ENCODE measurements at regions not wholly inside any gene's neighbourhood (a gene's known extent, or its start where the extent isn't known, plus 50 kb on each side); places are given as distances from the start of the nearest gene placed in this dataset.

DNA sequence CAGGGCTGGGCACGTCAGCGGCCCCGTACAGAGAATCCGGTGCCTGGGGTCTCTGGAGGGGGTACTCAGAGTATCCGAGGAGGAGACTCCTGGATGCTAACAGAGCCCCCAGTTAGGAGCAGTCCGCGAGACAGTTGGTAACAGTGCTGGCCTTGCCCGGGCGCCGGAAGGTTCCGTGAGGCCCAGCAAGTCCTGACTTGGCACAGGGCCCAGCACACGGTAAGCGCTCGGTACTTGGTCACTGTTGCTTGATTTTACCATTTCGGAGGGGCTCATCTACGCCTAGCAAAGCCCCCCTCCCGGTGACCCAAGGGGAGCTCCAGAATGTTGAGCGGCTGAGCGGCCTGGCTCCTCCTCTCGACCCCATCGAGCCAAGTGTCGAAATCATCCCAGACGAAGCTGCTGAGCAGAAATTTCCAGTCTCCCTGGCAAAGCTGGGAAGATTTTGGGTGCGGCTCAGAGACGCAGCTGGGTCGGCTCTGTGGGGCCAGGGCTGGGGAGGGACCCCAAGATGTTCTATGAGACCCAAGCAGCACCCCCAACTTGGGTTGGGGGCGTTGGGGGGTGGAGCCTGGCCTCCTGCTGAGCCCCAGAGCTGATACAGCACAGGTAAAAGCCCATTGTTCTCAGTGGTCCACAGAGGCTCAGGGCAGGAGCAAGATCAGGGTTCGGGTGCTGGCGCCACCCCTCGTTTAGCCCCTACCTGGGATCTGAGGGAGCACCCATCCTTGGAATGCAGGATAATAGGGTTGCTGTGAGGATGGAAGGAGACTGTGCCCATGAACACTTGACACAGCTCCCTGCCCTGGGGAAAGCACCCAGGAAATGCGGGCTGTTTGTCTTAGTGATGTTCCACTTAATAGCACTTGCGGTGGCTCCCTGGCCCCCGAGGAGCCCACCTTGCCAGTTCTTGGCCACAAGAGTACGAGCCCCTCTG, 137.2 kb downstream of the C9orf50 start:
- no peak overlapping the region for H3K4me3 ChIP-seq (replicated peaks; ENCODE audit: insufficient read depth, low read length)
- no peaks in the 10 kb centered on the region for H3K27me3 ChIP-seq (ENCODE audit: insufficient read depth, poor library complexity, severe bottlenecking)
- peak in 1 of 2 experiments; percentile 18 for DNase-seq (ENCODE audit: low read depth in 1 of 2, low spot score in 1 of 2)
- no peak overlapping the region; the same call in 1 of the 2 replicates for H3K27ac ChIP-seq (replicated peaks)
- TF ChIP-seq SPI1 (IDR thresholded peaks at IDR 0.05; ENCODE audit: borderline replicate concordance, low read depth) (no peak), GABPA (IDR thresholded peaks at IDR 0.05; ENCODE audit: low read depth) (no peak), POLR2AphosphoS5 (IDR thresholded peaks at IDR 0.05; ENCODE audit: low read depth) (no peak)
- TF ChIP-seq, protein P1, sequence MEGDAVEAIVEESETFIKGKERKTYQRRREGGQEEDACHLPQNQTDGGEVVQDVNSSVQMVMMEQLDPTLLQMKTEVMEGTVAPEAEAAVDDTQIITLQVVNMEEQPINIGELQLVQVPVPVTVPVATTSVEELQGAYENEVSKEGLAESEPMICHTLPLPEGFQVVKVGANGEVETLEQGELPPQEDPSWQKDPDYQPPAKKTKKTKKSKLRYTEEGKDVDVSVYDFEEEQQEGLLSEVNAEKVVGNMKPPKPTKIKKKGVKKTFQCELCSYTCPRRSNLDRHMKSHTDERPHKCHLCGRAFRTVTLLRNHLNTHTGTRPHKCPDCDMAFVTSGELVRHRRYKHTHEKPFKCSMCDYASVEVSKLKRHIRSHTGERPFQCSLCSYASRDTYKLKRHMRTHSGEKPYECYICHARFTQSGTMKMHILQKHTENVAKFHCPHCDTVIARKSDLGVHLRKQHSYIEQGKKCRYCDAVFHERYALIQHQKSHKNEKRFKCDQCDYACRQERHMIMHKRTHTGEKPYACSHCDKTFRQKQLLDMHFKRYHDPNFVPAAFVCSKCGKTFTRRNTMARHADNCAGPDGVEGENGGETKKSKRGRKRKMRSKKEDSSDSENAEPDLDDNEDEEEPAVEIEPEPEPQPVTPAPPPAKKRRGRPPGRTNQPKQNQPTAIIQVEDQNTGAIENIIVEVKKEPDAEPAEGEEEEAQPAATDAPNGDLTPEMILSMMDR (IDR thresholded peaks at IDR 0.05; ENCODE audit: insufficient read depth, low read length): no peak
- TF ChIP-seq, protein P2, sequence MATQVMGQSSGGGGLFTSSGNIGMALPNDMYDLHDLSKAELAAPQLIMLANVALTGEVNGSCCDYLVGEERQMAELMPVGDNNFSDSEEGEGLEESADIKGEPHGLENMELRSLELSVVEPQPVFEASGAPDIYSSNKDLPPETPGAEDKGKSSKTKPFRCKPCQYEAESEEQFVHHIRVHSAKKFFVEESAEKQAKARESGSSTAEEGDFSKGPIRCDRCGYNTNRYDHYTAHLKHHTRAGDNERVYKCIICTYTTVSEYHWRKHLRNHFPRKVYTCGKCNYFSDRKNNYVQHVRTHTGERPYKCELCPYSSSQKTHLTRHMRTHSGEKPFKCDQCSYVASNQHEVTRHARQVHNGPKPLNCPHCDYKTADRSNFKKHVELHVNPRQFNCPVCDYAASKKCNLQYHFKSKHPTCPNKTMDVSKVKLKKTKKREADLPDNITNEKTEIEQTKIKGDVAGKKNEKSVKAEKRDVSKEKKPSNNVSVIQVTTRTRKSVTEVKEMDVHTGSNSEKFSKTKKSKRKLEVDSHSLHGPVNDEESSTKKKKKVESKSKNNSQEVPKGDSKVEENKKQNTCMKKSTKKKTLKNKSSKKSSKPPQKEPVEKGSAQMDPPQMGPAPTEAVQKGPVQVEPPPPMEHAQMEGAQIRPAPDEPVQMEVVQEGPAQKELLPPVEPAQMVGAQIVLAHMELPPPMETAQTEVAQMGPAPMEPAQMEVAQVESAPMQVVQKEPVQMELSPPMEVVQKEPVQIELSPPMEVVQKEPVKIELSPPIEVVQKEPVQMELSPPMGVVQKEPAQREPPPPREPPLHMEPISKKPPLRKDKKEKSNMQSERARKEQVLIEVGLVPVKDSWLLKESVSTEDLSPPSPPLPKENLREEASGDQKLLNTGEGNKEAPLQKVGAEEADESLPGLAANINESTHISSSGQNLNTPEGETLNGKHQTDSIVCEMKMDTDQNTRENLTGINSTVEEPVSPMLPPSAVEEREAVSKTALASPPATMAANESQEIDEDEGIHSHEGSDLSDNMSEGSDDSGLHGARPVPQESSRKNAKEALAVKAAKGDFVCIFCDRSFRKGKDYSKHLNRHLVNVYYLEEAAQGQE (IDR thresholded peaks at IDR 0.05; ENCODE audit: insufficient replicate concordance, low read depth): no peak

DNA sequence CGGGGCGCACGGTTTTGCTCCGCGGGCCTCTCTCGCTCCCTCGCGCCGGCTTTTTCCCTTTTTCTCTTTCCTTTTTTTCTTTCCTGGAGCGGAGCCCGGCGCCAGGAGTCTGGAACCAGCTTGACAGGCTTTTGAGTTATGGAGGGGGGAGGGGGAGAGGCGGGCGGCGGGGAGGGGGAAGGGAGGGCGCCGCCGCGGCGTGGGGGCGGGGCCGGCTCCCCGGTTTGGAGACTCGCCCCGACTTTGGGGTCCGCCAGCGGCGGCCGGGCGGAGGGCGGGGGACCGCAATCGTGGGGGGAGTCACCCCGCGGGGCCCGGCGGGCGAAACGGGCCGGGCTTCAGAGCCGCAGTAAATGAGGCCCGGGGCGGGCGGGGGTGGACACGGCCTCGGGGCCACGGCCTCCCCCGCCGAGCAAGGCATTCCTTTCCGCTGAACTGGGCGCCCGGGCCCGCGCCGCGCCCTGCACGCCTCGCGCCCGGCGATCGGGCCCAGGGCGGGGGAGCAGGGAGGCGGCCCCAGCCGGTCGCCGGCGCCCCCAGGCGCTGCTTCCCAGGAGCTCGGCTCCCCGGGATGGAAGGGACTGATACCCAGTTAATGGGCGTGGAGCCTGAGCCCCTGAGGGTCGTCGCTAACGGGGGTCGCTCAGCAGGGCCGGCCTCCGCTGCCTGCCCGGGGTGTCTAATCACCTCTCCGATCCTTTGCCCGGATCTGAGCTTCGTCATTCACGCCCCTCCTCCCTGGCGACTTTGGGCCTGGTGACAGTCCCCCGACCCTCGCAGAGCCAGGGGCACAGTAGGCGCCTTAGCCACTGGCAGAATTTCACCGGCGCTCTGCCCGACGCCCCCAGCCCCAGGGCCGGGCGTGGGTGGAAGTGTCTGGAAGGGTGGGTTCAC, 138.1 kb downstream of the C9orf50 start:
- Histone ChIP-seq H3K27me3 (ENCODE audit: insufficient read depth, poor library complexity, severe bottlenecking) (no peaks in the 10 kb centered on the region), H3K27ac (replicated peaks) (no peak overlapping the region), H3K4me3 (replicated peaks; ENCODE audit: insufficient read depth, low read length) (peak overlapping the region; percentile 33)
- DNase-seq (ENCODE audit: low read depth in 1 of 2, low spot score in 1 of 2): no peak
- TF ChIP-seq, protein P1 (IDR thresholded peaks at IDR 0.05; ENCODE audit: insufficient read depth, low read length): no peak
- no peak for TF ChIP-seq SPI1 (IDR thresholded peaks at IDR 0.05; ENCODE audit: borderline replicate concordance, low read depth)
- TF ChIP-seq, protein P2 (IDR thresholded peaks at IDR 0.05; ENCODE audit: insufficient replicate concordance, low read depth): no peak
- TF ChIP-seq POLR2AphosphoS5 (IDR thresholded peaks at IDR 0.05; ENCODE audit: low read depth): no peak
- TF ChIP-seq GABPA (IDR thresholded peaks at IDR 0.05; ENCODE audit: low read depth): no peak

DNA sequence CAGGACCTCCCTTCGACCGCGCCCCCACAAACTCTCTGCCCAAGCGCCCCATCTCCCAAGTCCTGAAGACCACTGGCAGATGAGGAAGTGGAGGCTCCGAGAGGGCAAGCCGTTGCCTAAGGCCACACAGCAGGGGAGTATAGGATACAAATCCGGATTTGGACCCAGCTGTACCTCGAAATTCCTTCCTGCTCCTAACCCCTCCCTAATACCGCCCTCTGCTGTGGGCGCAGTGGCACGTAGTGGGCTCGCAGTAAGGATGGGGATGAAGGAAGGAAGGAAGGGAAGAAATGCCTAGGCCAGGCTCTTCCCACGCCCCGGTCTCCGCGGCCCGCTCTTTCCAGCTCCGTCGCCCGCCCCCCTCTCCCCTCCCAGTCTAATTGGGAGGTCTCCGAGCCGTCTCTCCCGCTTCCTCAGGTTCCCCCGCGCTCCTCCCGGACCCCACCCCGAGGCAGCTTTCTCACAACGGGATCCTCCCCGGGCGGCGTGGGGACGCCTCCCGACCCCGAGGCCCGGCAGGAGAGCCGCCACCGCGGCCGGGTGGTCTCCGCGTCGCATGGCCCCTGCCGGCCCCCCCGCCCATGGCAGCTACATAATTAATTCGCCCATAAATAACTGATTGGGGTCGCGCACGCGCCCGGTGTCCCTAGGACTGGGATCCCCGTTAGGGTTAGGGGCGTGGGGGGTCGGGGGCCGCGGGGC, 138.9 kb downstream of the C9orf50 start:
- H3K27me3 ChIP-seq (ENCODE audit: insufficient read depth, poor library complexity, severe bottlenecking): no peaks in the 10 kb centered on the region
- H3K27ac ChIP-seq (replicated peaks): no peak overlapping the region
- no peak for DNase-seq (ENCODE audit: low read depth in 1 of 2, low spot score in 1 of 2)
- TF ChIP-seq POLR2AphosphoS5 (IDR thresholded peaks at IDR 0.05; ENCODE audit: low read depth) (no peak), SPI1 (IDR thresholded peaks at IDR 0.05; ENCODE audit: borderline replicate concordance, low read depth) (no peak; the same call in 1 of the 2 replicates), GABPA (IDR thresholded peaks at IDR 0.05; ENCODE audit: low read depth) (no peak)
- TF ChIP-seq, protein P1 (IDR thresholded peaks at IDR 0.05; ENCODE audit: insufficient read depth, low read length): no peak
- TF ChIP-seq, protein P2 (IDR thresholded peaks at IDR 0.05; ENCODE audit: insufficient replicate concordance, low read depth): no peak
- H3K4me3 ChIP-seq (replicated peaks; ENCODE audit: insufficient read depth, low read length): peak overlapping the region; percentile 33

All from HL-60 (cell line).